GM12892 (cell line): ENCODE measurements at regions not wholly inside any gene's neighbourhood (a gene's known extent, or its start where the extent isn't known, plus 50 kb on each side); places are given as distances from the start of the nearest gene placed in this dataset.

Source experiments
- POLR2A ChIP-seq: IDR thresholded peaks from 2 replicates; pipeline ENCODE4 v1.6.1; 2011; ENCODE audit warnings: low read depth, low read length, control low read depth
- POLR2AphosphoS5 ChIP-seq: IDR thresholded peaks from 2 replicates; pipeline ENCODE4 v1.6.1; 2011; ENCODE audit warnings: low read depth, low read length, control low read depth
- TAF1 ChIP-seq: IDR thresholded peaks from 2 replicates; pipeline ENCODE4 v1.6.1; 2011; ENCODE audit warnings: low read depth, mild to moderate bottlenecking, control low read depth, low read length, borderline replicate concordance

DNA sequence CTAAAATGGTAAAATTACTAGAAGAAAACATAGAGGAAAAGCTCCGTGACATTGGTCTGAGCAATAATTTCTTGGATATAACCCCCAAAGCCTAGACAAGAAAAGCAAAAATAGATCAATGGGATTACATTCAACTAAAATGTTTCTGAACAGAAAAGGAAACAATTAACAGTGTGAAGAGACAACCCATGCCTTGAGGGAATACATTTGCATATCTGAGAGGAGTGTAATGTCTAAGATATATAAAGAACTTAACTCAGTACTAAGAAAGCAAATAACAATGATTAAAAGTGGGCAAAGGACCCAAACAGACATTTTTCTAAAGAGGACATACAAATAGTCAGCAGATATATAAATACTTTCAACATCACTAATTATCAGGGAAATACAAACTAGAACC lies 206.2 kb downstream of the VAPA start:
- no peak for TF ChIP-seq POLR2A
- TF ChIP-seq POLR2AphosphoS5, result no peak
- no peak for TF ChIP-seq TAF1
